PC-3 (cell line): ENCODE measurements at regions not wholly inside any gene's neighbourhood (a gene's known extent, or its start where the extent isn't known, plus 50 kb on each side); places are given as distances from the start of the nearest gene placed in this dataset.

Source experiments
- ATAC-seq: fragments of 200-7000 bp; cut with Tn5 transposase; 2 replicates; pipeline ENCODE4 v1.9.1; 2020; ENCODE audit warnings: mild to moderate bottlenecking, moderate library complexity
- BruUV-seq: library from RNA; stranded (reverse); fragments of 400-500 nt; replicated peaks from 2 replicates; lab custom pipeline; 2021; lab: Mats Ljungman, UMichigan
- CTCF ChIA-PET: fragments of 300-600 bp; sonication (Branson Sonifier 250); formaldehyde crosslinking; loops from one replicate; lab custom pipeline; 2022; ENCODE audit warnings: antibody characterized with exemption; lab: Charles Lee
- POLR2A ChIA-PET: fragments of 300-600 bp; sonication (Branson Sonifier 250); formaldehyde crosslinking; loops from one replicate; lab custom pipeline; 2022; ENCODE audit warnings: antibody characterized with exemption; ENCODE audit not compliant: unreplicated experiment; lab: Charles Lee
- DNase-seq: peaks from one replicate; pipeline ENCODE4 v3.0.0-alpha.2; 2015
- H2AFZ ChIP-seq: fragments of 300-600 bp; sonication (generic); 2 replicates; pipeline ENCODE4 v1.6.0; 2016; ENCODE audit warnings: antibody characterized with exemption, low read length
- H3F3A ChIP-seq: fragments of 300-600 bp; sonication (generic); one replicate; pipeline ENCODE4 v1.6.0; 2017; ENCODE audit warnings: antibody characterized with exemption, low read length, control low read depth, mild to moderate bottlenecking; ENCODE audit not compliant: unreplicated experiment
- H3K27ac ChIP-seq: fragments of 300-600 bp; sonication (generic); 2 replicates; pipeline ENCODE4 v1.5.1; 2016; ENCODE audit warnings: mild to moderate bottlenecking, low read length
- H3K27me3 ChIP-seq: fragments of 300-600 bp; sonication (generic); 2 replicates; pipeline ENCODE4 v1.6.1; 2016; ENCODE audit warnings: low read length, mixed read lengths
- H3K36me3 ChIP-seq: fragments of 300-600 bp; sonication (generic); 2 replicates; pipeline ENCODE4 v1.6.1; 2016; ENCODE audit warnings: low read depth, mixed run types, low read length, mixed read lengths
- H3K4me1 ChIP-seq: fragments of 300-600 bp; sonication (generic); 2 replicates; pipeline ENCODE4 v1.5.1; 2016; ENCODE audit warnings: low read length; ENCODE audit not compliant: insufficient read depth
- H3K4me2 ChIP-seq: fragments of 300-600 bp; sonication (generic); 2 replicates; pipeline ENCODE4 v1.6.0; 2016; ENCODE audit warnings: low read length
- H3K4me3 ChIP-seq: fragments of 300-600 bp; sonication (generic); 2 replicates; pipeline ENCODE4 v1.5.1; 2016; ENCODE audit warnings: mild to moderate bottlenecking, low read length, mixed read lengths
- H3K79me2 ChIP-seq: fragments of 300-600 bp; sonication (generic); 2 replicates; pipeline ENCODE4 v1.6.1; 2017; ENCODE audit warnings: low read length, mixed read lengths
- H3K9ac ChIP-seq: fragments of 300-600 bp; sonication (generic); 2 replicates; pipeline ENCODE4 v1.6.0; 2016; ENCODE audit warnings: mild to moderate bottlenecking, low read length
- H3K9me2 ChIP-seq: fragments of 300-600 bp; sonication (generic); replicated peaks from 2 replicates; pipeline ENCODE4 v1.6.1; 2016; ENCODE audit warnings: mixed run types, low read length, mixed read lengths
- H3K9me3 ChIP-seq: fragments of 300-600 bp; sonication (generic); 2 replicates; pipeline ENCODE4 v1.6.1; 2016; ENCODE audit warnings: low read length, mixed read lengths
- H4K20me1 ChIP-seq: fragments of 300-600 bp; sonication (generic); 2 replicates; pipeline ENCODE4 v1.6.1; 2016; ENCODE audit warnings: low read length, mixed read lengths
- EZH2 ChIP-seq: fragments of 300-600 bp; sonication (generic); IDR thresholded peaks from one replicate; pipeline ENCODE4 v1.6.1; 2017; ENCODE audit warnings: antibody characterized with exemption, mild to moderate bottlenecking, low read length; ENCODE audit not compliant: unreplicated experiment
- EZH2phosphoT487 ChIP-seq: fragments of 300-600 bp; sonication (generic); IDR thresholded peaks from 2 replicates; pipeline ENCODE4 v1.6.1; 2018; ENCODE audit warnings: mild to moderate bottlenecking, antibody characterized with exemption, low read length, borderline replicate concordance
- intact Hi-C: fragments of 100-400 bp; cut with micrococcal nuclease; formaldehyde crosslinking; loops from 2 replicates; pipeline ENCODE4 v1.9.0; 2023
- TF ChIP-seq, protein P1 (sequence below): fragments of 300-600 bp; sonication (generic); conservative IDR thresholded peaks from 2 replicates; pipeline ENCODE4 v1.5.1; 2017; ENCODE audit warnings: antibody characterized with exemption, low read depth, mild to moderate bottlenecking, low read length

DNA sequence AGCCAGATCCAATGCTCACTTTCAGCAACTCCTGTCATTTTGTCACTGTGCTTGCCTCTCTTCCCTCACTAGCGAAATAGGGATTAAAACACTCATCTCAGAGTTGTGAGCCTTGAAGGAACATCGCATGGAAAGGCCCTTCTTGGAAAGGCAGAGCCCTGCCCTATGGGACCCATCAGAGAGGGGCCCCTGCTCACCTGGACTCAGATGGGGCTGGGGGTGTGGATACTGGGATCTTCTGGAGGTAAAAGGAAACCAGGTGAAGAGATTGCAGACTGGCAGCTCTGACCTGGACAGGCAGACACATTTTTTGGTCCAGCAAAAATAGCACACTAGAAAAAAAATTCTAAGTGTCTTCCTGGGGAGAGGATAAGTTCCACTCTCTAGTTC is 54.2 kb upstream of the EPS8L3 start:
- TF ChIP-seq, protein P1, sequence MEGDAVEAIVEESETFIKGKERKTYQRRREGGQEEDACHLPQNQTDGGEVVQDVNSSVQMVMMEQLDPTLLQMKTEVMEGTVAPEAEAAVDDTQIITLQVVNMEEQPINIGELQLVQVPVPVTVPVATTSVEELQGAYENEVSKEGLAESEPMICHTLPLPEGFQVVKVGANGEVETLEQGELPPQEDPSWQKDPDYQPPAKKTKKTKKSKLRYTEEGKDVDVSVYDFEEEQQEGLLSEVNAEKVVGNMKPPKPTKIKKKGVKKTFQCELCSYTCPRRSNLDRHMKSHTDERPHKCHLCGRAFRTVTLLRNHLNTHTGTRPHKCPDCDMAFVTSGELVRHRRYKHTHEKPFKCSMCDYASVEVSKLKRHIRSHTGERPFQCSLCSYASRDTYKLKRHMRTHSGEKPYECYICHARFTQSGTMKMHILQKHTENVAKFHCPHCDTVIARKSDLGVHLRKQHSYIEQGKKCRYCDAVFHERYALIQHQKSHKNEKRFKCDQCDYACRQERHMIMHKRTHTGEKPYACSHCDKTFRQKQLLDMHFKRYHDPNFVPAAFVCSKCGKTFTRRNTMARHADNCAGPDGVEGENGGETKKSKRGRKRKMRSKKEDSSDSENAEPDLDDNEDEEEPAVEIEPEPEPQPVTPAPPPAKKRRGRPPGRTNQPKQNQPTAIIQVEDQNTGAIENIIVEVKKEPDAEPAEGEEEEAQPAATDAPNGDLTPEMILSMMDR: no peak
- TF ChIP-seq EZH2 (no peak), EZH2phosphoT487 (no peak)
- H3F3A ChIP-seq: no peaks in the 10 kb centered on the region
- no peaks in the 10 kb centered on the region for H4K20me1 ChIP-seq
- peaks cover 20% of the 10 kb centered on the region for H3K4me1 ChIP-seq
- no peaks in the 10 kb centered on the region for H3K27me3 ChIP-seq
- no peaks in the 10 kb centered on the region for H3K9me3 ChIP-seq
- no TSS peak for BruUV-seq
- no peaks in the 10 kb centered on the region for H3K36me3 ChIP-seq
- no peaks in the 10 kb centered on the region for H3K79me2 ChIP-seq
- no peak for ATAC-seq
- ChIA-PET POLR2A (no interaction called here), CTCF (no interaction called here)
- intact Hi-C loops: no loop called here
- no peak overlapping the region for H3K4me3 ChIP-seq
- no peak for DNase-seq
- no peak overlapping the region for H2AFZ ChIP-seq
- H3K27ac ChIP-seq: no peak overlapping the region
- no peaks in the 10 kb centered on the region for H3K9me2 ChIP-seq
- H3K9ac ChIP-seq: no peak overlapping the region
- H3K4me2 ChIP-seq: no peak overlapping the region

DNA sequence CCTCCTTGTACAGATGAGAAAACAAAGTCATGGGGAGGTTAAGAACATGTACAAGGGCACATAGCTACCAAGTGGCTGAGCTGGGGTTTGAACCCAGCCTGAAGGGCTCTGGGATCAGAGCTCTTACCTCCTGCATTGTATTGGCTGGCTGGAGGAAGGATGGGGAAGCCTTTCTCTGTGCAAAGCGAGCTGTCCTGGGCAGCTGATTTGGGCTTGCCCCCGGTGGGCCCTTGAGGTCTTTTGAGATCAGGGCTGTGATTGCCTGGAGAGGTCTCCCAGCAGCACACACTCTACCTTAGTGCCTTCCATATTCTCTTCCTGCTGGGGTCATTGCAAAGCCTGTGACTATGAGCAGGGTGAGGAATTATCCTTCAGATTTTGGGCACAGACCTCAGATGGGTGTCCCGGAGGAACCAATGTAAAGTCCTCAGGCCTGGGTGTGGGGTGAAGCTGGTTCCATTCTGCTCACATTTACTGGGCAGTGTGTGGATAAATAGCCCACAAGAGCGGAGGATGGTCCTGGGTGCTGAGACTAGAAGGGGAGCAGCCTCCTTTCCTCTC is 53.3 kb upstream of the EPS8L3 start:
- Histone ChIP-seq H3K27ac (no peak overlapping the region), H3F3A (no peaks in the 10 kb centered on the region), H2AFZ (no peak overlapping the region), H3K27me3 (no peaks in the 10 kb centered on the region), H3K9me3 (no peaks in the 10 kb centered on the region), H3K36me3 (no peaks in the 10 kb centered on the region), H3K9me2 (no peaks in the 10 kb centered on the region), H3K4me1 (peaks cover 13% of the 10 kb centered on the region), H3K9ac (no peak overlapping the region), H3K4me2 (no peak overlapping the region), H3K79me2 (no peaks in the 10 kb centered on the region), H3K4me3 (no peak overlapping the region), H4K20me1 (no peaks in the 10 kb centered on the region)
- TF ChIP-seq, protein P1: no peak
- TF ChIP-seq EZH2phosphoT487 (no peak), EZH2 (no peak)
- ATAC-seq: no peak
- no TSS peak for BruUV-seq
- POLR2A ChIA-PET: no interaction called here
- CTCF ChIA-PET: no interaction called here
- no peak for DNase-seq
- intact Hi-C loops: no loop called here

DNA sequence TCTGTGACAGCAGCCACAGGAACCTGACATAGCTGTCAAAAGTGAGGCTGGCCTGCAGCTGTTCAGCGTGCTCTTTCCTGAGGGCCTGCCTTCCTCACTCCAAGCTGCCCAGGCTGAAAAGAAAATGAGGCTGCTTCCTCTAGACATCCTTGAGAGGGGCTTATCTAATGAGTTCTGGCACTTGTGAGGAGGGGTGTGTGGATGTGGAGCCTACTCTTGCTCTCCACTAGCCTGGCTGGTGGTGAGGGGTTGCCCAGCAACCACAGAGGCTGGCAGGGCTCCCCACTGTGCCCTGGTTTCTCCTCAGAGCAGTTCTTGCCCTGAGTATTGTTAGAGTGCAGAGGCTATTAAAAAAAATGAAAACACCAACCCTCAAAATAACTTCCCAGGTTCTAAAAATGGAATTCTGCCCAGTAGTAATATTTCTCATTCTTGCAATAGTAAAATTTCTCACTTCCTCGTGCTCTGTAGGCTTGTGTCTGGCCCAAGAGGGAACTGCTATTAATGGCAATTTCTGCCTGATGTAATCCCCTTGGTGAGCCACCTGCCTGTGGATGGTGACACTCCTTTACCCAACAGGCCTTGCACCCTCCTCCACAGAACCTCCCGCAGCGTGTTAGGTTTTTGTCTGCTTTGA is 52.6 kb upstream of the EPS8L3 start:
- Histone ChIP-seq H3K4me2 (no peak overlapping the region), H3K9ac (no peak overlapping the region), H3K4me1 (peaks cover 6% of the 10 kb centered on the region), H3K36me3 (no peaks in the 10 kb centered on the region), H3F3A (no peaks in the 10 kb centered on the region), H3K9me2 (no peaks in the 10 kb centered on the region), H3K27ac (no peak overlapping the region), H3K27me3 (no peaks in the 10 kb centered on the region), H2AFZ (no peak overlapping the region), H4K20me1 (no peaks in the 10 kb centered on the region), H3K4me3 (no peak overlapping the region), H3K9me3 (no peaks in the 10 kb centered on the region), H3K79me2 (no peaks in the 10 kb centered on the region)
- ChIA-PET CTCF (no interaction called here), POLR2A (no interaction called here)
- no peak for DNase-seq
- ATAC-seq: no peak
- BruUV-seq: no TSS peak
- intact Hi-C loops: no loop called here
- no peak for TF ChIP-seq EZH2phosphoT487
- TF ChIP-seq, protein P1: no peak
